Stimulated activated CD8-positive, alpha-beta memory T cell treated with anti-CD3 and anti-CD28 coated beads, Interleukin-12 subunit alpha, Interleukin-12 subunit beta, amount 100 ng/mL, for 1 hour (primary cell): ENCODE measurements at regions not wholly inside any gene's neighbourhood (a gene's known extent, or its start where the extent isn't known, plus 50 kb on each side); places are given as distances from the start of the nearest gene placed in this dataset.
"Not testable (repeated sequence)": the region's sequence is repeated elsewhere in the genome, so short reads cannot be mapped to it uniquely, and the experiment has no call there.

ENCODE experiments used
- DNase-seq: peaks from one replicate; pipeline ENCODE4 v3.0.0-alpha.2; 2020; ENCODE audit warnings: low read depth

DNA sequence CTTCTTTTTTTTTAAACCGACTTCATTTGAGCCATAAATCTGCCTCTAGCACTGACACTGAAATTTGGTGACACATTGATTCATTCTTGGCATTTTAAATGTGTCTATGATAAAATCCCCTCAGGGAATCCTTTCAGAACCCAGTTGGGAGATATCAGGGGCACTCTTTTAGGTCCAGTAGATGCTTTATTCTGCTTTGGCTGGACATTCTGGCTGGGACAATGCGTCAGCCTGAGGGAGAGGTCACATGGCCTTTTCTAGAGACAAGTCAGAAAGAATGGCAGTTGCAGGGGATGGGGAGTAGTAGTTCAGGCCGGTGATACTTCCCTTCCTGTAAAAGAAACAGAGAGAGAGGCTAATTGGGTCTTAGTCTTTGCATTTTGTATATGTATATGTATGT, 63.1 kb downstream of the TRIM43 start:
- not testable (repeated sequence) for DNase-seq

DNA sequence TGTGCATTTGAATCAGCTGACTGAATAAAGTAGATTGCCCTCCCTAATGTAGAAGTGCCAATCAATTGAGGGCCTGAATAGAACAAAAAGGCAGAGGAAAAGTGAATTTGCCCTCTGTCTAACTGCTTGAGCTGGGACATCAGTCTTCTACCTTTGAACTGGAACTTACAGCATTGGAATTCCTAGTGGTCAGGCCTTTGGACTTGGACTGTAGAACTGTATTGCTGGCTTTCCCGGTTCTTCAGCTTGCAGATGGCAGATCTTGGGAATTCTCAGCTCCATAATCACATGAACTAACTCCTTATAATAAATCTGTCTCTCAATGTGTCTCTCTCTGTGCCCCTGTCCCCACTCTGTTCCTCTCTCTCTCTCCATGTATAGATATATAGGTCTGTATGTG, 64.8 kb downstream of the TRIM43 start:
- DNase-seq = not testable (repeated sequence)

GRCh38 chr2:95657937-95658336, 66.1 kb downstream of the TRIM43 start:
- not testable (repeated sequence) for DNase-seq

DNA sequence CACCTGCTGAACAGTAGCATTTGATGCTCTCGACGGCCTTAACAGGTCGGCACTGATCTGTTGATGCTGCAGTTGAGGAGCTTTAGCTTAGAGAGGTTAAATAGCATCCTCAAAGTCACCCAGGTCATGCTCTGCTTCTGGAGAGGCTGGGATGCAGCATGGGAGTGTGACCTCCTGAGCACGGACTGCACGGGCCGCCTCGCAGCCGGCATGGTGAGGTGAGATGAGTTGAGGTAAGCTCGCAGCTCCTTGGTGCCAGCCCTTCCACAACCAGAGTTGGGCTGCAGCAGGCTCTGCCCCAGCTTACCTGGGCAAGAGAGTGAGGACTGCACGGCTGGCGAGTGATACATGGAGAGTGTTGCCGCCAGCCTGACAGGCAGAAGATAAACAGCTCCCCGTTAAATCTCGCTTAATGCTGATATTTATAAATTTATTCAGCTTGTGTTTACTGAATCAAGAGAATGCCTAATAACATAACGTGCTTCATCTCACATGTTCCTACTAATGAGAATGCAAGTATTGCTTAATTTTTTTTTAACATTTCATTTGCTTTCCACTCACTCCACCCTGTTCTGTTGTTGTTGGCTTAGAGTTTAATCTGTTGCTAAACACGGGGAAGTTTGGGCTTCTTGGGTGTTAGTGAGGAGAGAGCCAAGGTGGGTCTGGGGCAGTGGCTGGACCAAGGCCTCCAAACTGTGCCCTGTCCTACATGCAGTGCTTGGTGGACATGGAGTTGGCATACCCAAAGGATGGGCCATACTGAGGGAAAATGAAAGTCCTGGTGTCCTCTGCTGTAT, 69.2 kb downstream of the TRIM43 start:
- DNase-seq = not testable (repeated sequence)

- not testable (repeated sequence) for DNase-seq
Observed at GRCh38 chr2:95663471-95664441, 72.0 kb downstream of the TRIM43 start.

DNA sequence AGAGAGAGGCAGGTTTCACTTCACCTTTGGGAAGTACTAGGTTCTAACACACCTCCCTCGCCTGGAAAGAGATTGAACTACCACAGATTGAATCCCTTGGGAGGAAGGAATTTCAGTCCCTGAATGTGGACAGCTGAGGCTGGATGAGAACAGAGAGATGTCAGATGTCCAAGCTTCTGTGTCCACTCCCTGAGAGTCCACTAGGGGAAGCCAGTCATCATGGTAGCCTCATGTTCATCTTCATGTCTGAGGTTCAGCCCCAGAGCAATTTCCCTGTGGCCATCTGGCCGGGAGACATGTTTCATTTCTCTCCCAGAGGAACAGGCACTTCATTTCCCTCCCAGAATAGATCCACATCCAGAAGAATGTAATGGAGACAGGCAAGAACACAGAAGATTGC, 74.8 kb downstream of the TRIM43 start:
- not testable (repeated sequence) for DNase-seq

DNA sequence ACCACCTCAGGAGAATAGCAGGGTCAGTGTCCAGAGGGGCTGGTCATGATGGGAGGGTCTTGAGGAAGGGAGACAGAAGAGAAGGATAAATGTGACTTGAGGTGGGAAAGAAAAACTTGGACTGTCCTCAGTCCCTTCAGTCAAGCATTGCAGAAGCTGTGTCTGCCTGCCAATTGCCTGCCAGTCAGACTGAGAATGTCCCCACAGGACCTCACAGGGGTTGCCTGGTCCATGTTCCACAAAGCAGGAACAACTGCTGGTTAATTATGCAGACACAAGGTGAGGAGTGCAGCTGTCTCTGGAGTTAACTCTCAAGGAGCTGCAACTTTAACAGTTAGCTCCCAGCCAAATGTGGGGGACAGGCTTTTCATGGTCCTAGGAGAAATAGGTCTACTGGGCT, 75.7 kb downstream of the TRIM43 start:
- no peak for DNase-seq

DNA sequence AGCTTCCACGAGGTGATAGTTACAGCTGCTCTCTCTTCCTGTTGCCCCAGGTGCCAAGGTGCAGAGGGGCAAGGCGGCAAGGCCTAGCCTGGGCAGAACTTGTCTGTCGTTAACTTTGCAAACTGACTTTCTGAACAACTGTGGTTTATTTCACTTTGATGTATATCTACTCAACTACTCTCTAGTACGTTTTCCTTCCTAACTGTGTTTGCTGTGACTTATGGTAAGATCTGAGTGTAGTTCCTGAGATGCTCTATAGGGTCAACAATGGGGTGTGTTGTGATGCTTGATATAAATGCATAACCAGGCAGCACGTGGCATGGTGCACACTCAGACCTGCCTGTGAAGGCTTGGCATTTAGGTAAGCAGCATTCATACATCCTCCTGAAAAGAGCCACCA, 77.1 kb downstream of the TRIM43 start:
- DNase-seq = not testable (repeated sequence)

GRCh38 chr2:95669441-95669991, 77.7 kb downstream of the TRIM43 start:
- no peak for DNase-seq

GRCh38 chr2:95670167-95670566, 78.4 kb downstream of the TRIM43 start:
- DNase-seq = no peak

DNA sequence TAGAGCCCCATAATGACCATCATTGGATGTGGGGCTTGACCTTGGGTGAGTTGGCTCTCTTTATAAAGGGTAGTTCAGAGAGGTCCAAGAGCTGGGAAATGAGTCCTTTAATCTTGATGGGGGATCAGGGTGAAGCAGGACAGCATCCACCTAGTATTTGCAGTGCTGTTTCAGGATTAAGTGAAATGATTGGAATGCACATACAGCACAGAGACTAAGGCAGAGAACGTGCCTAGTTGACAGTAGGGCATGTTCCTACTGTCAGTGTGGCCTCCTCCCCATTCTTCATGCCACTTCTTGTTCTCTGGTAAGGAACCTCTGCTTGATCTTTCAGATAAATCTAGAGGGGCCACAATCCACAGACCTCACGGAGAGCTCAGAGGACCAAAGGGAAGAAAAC, 78.9 kb downstream of the TRIM43 start:
- no peak for DNase-seq

- DNase-seq = not testable (repeated sequence)
Observed at GRCh38 chr2:95671171-95671570, 79.4 kb downstream of the TRIM43 start.

GRCh38 chr2:95671992-95672391, 80.2 kb downstream of the TRIM43 start:
- DNase-seq = not testable (repeated sequence)

DNA sequence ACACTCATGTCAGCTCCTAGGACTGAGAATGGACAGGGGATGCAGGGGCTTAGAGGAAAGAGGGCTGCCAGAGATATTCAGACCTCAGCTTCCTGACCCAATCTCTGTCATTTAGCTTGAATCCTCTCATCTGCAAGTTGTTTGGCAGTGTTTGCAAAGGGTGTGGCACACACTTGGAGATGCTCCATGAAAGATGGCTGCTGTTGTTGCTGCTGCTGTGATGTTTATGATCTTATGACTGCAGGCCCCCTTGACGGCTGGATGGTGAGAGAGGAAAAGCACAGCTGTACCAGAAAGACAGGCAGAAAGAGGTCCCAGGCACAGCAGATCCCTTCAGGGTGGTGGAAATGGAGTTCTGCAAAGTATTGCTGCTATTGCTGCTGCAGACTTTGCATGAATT, 80.7 kb downstream of the TRIM43 start:
- DNase-seq = not testable (repeated sequence)

GRCh38 chr2:95674186-95674585, 82.4 kb downstream of the TRIM43 start:
- no peak for DNase-seq

DNA sequence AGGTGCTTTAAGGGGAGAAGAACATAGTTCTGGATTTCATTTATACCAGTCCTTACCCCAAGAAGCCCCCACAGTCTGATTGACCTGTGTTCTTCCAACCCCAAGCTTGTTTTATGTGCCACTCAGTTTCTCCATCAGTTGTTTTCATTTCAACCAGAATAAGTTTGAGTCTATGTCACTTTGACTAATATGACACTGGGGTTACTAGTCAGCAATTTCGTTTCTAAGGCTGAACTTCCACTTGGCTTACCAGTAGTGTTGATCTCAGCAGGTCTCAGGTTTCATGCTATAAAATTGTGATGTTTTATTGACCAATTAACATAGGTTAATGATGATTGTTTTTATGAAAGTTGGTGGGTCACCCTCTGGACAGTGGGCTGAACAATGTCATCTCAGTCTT, 84.8 kb downstream of the TRIM43 start:
- not testable (repeated sequence) for DNase-seq

DNA sequence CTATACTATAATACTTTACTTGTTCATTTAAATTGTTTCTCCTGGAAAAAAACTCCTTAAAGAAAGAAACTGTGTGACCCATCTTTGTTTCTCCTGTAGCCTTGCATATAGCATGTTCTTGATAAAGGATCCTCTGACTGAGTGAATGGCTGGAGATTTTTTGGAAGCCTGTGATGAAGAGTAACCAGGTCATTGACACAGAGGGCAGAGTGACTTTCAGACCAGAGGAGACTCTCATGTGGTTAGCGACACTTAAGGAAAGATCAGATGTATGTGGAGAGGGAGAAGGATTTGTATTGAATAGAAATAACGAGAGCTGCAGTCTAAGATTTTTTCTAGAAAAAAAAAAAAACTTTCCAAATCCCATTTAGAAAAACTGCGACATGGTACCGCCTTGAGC, 85.5 kb downstream of the TRIM43 start:
- DNase-seq = no peak

DNA sequence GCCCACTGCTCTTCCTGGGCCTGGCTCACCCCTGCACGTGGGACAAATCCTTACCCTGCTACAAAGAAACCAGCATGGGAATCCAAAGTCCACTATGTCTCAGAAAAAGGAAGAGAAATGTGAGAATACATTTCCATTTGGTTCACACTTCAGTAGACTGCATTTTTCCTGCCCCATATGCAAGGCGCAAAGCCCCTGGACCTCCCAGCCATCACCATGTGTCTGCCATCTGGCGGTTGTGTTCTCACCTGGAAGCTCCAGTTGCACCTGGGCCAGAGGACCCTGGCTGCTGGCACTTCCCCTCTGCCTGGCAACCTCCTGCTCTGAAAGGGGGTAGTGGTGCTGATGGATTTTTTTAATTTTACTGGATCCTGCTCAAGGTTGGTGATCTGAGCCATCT, 86.0 kb downstream of the TRIM43 start:
- DNase-seq = not testable (repeated sequence)

- not testable (repeated sequence) for DNase-seq
Observed at GRCh38 chr2:95681158-95681557, 89.4 kb downstream of the TRIM43 start.

DNA sequence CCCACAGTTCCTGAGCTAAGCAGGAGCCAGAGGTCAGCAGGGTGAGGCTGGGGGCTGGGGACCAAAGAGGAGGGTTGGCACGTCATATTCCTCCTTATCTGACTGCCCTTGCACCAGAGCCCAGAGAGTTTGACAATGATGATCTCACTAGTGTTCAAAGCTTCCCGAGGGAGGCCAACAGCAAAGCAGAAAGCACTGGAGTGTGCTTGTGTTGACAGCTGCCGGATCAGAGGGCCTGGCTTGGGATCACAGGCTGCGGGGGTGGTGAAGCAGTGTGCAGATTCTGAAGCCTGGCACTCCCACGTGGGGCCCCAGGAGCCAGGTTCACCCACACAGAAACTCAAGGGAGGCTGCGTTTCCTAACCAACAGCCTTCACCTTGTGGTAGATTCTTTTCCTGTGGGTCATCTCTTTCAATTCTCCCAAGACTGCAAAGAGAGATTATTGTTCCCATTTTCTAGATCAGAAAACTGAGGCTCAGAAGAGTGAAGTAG, 89.8 kb downstream of the TRIM43 start:
- not testable (repeated sequence) for DNase-seq

- not testable (repeated sequence) for DNase-seq
Observed at GRCh38 chr2:95682889-95683517, 91.2 kb downstream of the TRIM43 start.

GRCh38 chr2:95685513-95685912, 93.7 kb downstream of the TRIM43 start:
- DNase-seq = no peak
